Neural progenitor cell (in vitro differentiated cells): ENCODE measurements at regions not wholly inside any gene's neighbourhood (a gene's known extent, or its start where the extent isn't known, plus 50 kb on each side); places are given as distances from the start of the nearest gene placed in this dataset.

Experiments used
- DNase-seq: peaks from one replicate; pipeline ENCODE4 v3.0.0-alpha.2; 2016; ENCODE audit warnings: low spot score
- H2AFZ ChIP-seq: fragments of 200-600 bp; sonication (generic); replicated peaks from 2 replicates; pipeline ENCODE4 v1.6.1; 2016; ENCODE audit warnings: antibody characterized with exemption
- H3F3A ChIP-seq: fragments of 200-600 bp; sonication (generic); 2 replicates; pipeline ENCODE4 v1.6.1; 2016; ENCODE audit warnings: antibody characterized with exemption, low read depth
- H3K27ac ChIP-seq: fragments of 200-600 bp; sonication (generic); 2 replicates; pipeline ENCODE4 v1.5.1; 2016; ENCODE audit warnings: mild to moderate bottlenecking
- H3K27me3 ChIP-seq: fragments of 200-600 bp; sonication (generic); 2 replicates; pipeline ENCODE4 v1.6.1; 2016; ENCODE audit warnings: mild to moderate bottlenecking, moderate library complexity
- H3K36me3 ChIP-seq: fragments of 200-600 bp; sonication (generic); 2 replicates; pipeline ENCODE4 v1.5.1; 2016
- H3K4me1 ChIP-seq: fragments of 200-600 bp; sonication (generic); 2 replicates; pipeline ENCODE4 v1.6.1; 2016; ENCODE audit warnings: mixed run types
- H3K4me2 ChIP-seq: fragments of 200-600 bp; sonication (generic); 2 replicates; pipeline ENCODE4 v1.6.1; 2016
- H3K4me3 ChIP-seq: fragments of 200-600 bp; sonication (generic); 2 replicates; pipeline ENCODE4 v1.5.1; 2016
- H3K79me2 ChIP-seq: fragments of 200-600 bp; sonication (generic); 2 replicates; pipeline ENCODE4 v1.6.1; 2016; ENCODE audit warnings: low read depth
- H3K9ac ChIP-seq: fragments of 200-600 bp; sonication (generic); 2 replicates; pipeline ENCODE4 v1.6.1; 2016
- H3K9me3 ChIP-seq: fragments of 200-600 bp; sonication (generic); 2 replicates; pipeline ENCODE4 v1.5.1; 2016; ENCODE audit warnings: low read depth
- H4K20me1 ChIP-seq: fragments of 200-600 bp; sonication (generic); 2 replicates; pipeline ENCODE4 v1.6.1; 2016; ENCODE audit warnings: low read depth
- H3K27ac Mint-ChIP-seq: 3 replicates; pipeline ENCODE4 v1.8.0; 2021; ENCODE audit warnings: mixed read lengths
- H3K27me3 Mint-ChIP-seq: 2 replicates; pipeline ENCODE4 v1.8.0; 2022; ENCODE audit warnings: low read depth, mild to moderate bottlenecking, inconsistent platforms, moderate library complexity, mixed read lengths; ENCODE audit not compliant: insufficient read depth
- H3K36me3 Mint-ChIP-seq: 3 replicates; pipeline ENCODE4 v1.8.0; 2021; ENCODE audit warnings: mixed read lengths
- H3K4me1 Mint-ChIP-seq: 3 replicates; pipeline ENCODE4 v1.8.0; 2021; ENCODE audit warnings: mixed read lengths
- H3K4me3 Mint-ChIP-seq: 3 replicates; pipeline ENCODE4 v1.8.0; 2021; ENCODE audit warnings: mild to moderate bottlenecking, moderate library complexity, mixed read lengths
- H3K9me3 Mint-ChIP-seq: 3 replicates; pipeline ENCODE4 v1.8.0; 2020; ENCODE audit warnings: mixed read lengths
- CTCF ChIP-seq: fragments of 200-600 bp; sonication (generic); IDR thresholded peaks from 2 replicates; pipeline ENCODE4 v1.5.1; 2017; ENCODE audit warnings: antibody characterized with exemption, mild to moderate bottlenecking
- EZH2 ChIP-seq: fragments of 200-600 bp; sonication (generic); IDR thresholded peaks from 2 replicates; pipeline ENCODE4 v1.6.1; 2017; ENCODE audit warnings: antibody characterized with exemption, mild to moderate bottlenecking, moderate library complexity
- EZH2phosphoT487 ChIP-seq: fragments of 200-600 bp; sonication (generic); IDR thresholded peaks from 2 replicates; pipeline ENCODE4 v1.6.1; 2017; ENCODE audit warnings: antibody characterized with exemption

DNA sequence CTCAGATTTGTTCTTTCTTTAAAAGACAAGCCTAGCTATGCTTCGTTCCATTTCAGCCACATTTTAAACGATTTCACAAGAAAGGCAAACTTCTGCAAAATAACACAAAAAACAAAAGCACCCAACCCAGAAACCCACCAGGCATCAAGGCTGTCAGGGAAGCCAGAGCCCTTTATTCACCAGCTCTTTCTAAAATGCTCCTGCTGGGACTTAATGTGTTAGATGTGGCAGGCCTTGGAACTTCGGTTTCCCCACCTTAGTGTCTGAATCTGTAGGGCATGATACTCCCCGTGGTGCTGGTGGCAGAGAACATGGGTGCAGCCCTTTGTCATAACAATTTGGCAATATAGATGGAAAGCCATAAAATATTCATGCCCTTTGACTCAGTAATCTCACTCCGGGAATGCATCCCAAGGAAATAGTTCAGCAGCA is 56.8 kb upstream of the LCTL start:
- Mint-ChIP-seq H3K27me3 (peaks cover 14% of the 10 kb centered on the region), H3K9me3 (no peaks in the 10 kb centered on the region), H3K4me3 (peak overlapping the region; percentile 62), H3K36me3 (no peaks in the 10 kb centered on the region), H3K27ac (peak overlapping the region; percentile 80), H3K4me1 (peaks cover 37% of the 10 kb centered on the region)
- H3F3A ChIP-seq = peaks cover 29% of the 10 kb centered on the region
- no peak overlapping the region for H3K9ac ChIP-seq
- H3K27ac ChIP-seq = no peak overlapping the region
- no peaks in the 10 kb centered on the region for H3K9me3 ChIP-seq
- no peaks in the 10 kb centered on the region for H4K20me1 ChIP-seq
- H3K36me3 ChIP-seq = no peaks in the 10 kb centered on the region
- H3K79me2 ChIP-seq = no peaks in the 10 kb centered on the region
- peak; percentile 38 for DNase-seq
- H2AFZ ChIP-seq = peak overlapping the region; percentile 75
- peak overlapping the region; percentile 69 for H3K4me2 ChIP-seq
- H3K4me3 ChIP-seq = no peak overlapping the region
- no peak for TF ChIP-seq EZH2
- TF ChIP-seq EZH2phosphoT487 = no peak
- no peak for TF ChIP-seq CTCF
- peaks cover 27% of the 10 kb centered on the region for H3K4me1 ChIP-seq
- H3K27me3 ChIP-seq = peaks cover 20% of the 10 kb centered on the region

GRCh38 chr15:66623801-66624453 is 58.1 kb upstream of the LCTL start:
- H3K4me3 ChIP-seq = no peak overlapping the region
- H3K27me3 Mint-ChIP-seq = peaks cover 16% of the 10 kb centered on the region
- peaks cover 44% of the 10 kb centered on the region for H3K4me1 Mint-ChIP-seq
- no peak overlapping the region for H3K27ac ChIP-seq
- no peaks in the 10 kb centered on the region for H3K36me3 Mint-ChIP-seq
- H3K27me3 ChIP-seq = peaks cover 20% of the 10 kb centered on the region
- H3K9me3 Mint-ChIP-seq = no peaks in the 10 kb centered on the region
- TF ChIP-seq EZH2phosphoT487 = no peak
- no peak for TF ChIP-seq EZH2
- no peak for TF ChIP-seq CTCF
- no peak overlapping the region for H3K27ac Mint-ChIP-seq
- peaks cover 29% of the 10 kb centered on the region for H3K4me1 ChIP-seq
- no peak overlapping the region for H3K9ac ChIP-seq
- H2AFZ ChIP-seq = no peak overlapping the region
- no peak for DNase-seq
- H3K79me2 ChIP-seq = no peaks in the 10 kb centered on the region
- H3K4me3 Mint-ChIP-seq = no peak overlapping the region
- H3K9me3 ChIP-seq = no peaks in the 10 kb centered on the region
- H3K36me3 ChIP-seq = no peaks in the 10 kb centered on the region
- H4K20me1 ChIP-seq = no peaks in the 10 kb centered on the region
- H3F3A ChIP-seq = peaks cover 33% of the 10 kb centered on the region
- no peak overlapping the region for H3K4me2 ChIP-seq

DNA sequence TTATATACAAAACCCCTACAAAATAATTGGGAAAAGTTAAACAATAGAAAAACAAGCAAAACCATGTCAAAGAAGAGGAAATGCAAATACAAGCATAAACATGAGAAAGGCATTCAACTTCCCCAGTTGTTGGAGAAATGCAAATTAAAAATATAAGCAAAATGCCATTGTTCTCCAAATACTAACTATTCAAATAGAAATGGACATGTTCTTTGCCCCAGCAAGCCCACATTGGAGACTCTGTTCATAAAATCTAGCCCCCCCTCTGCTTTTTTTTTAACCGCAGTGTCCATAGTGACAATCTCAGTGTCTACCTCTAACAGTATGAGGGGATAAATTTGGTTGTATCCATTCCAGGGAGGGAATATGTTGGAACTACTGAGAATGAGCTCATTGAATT is 59.7 kb upstream of the LCTL start:
- H3K4me3 ChIP-seq = no peak overlapping the region
- H3K27ac ChIP-seq = no peak overlapping the region
- no peaks in the 10 kb centered on the region for H4K20me1 ChIP-seq
- Mint-ChIP-seq H3K27ac (no peak overlapping the region), H3K9me3 (no peaks in the 10 kb centered on the region), H3K4me1 (peaks cover 49% of the 10 kb centered on the region), H3K4me3 (no peak overlapping the region), H3K36me3 (no peaks in the 10 kb centered on the region), H3K27me3 (peaks cover 16% of the 10 kb centered on the region)
- peaks cover 17% of the 10 kb centered on the region for H3K27me3 ChIP-seq
- no peak overlapping the region for H3K4me2 ChIP-seq
- H3K9ac ChIP-seq = no peak overlapping the region
- no peaks in the 10 kb centered on the region for H3K79me2 ChIP-seq
- H3K36me3 ChIP-seq = no peaks in the 10 kb centered on the region
- no peaks in the 10 kb centered on the region for H3K9me3 ChIP-seq
- peaks cover 38% of the 10 kb centered on the region for H3K4me1 ChIP-seq
- DNase-seq = no peak
- H3F3A ChIP-seq = peaks cover 42% of the 10 kb centered on the region
- H2AFZ ChIP-seq = no peak overlapping the region
- no peak for TF ChIP-seq EZH2
- no peak for TF ChIP-seq CTCF
- no peak for TF ChIP-seq EZH2phosphoT487
